ENCODE measurements at regions not wholly inside any gene's neighbourhood (a gene's known extent, or its start where the extent isn't known, plus 50 kb on each side); places are given as distances from the start of the nearest gene placed in this dataset.

DNA sequence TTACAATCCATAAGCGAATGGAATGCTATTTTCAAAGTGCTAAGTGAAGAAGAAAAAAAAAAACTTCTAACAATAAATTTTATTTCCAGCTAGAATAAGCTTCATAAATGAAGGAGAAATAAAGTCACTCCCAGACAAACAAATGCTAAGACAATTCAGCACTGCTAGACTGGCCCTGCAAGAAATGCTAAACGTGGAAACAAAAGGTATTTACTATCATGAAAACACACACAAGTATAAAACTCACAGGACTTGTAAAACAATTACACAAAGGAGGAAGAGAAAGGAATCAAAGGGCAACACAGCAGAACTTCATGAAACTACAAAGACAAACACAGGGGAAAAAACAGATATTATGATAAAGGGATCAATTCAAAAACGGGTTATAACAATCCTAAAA lies 85.8 kb upstream of the NELL2 start:
- Histone ChIP-seq H3K4me1 (ENCODE audit: insufficient read depth) (no peaks in the 10 kb centered on the region), H3K27ac (no peak overlapping the region), H4K20me1 (ENCODE audit: insufficient read depth, poor library complexity, severe bottlenecking) (no peaks in the 10 kb centered on the region), H3K4me3 (no peak overlapping the region), H3K27me3 (no peaks in the 10 kb centered on the region), H3K79me2 (no peaks in the 10 kb centered on the region), H3K36me3 (replicated peaks; ENCODE audit: insufficient read depth, low read depth) (no peaks in the 10 kb centered on the region), H3K4me2 (no peak overlapping the region), H3K9me2 (replicated peaks; ENCODE audit: insufficient read depth) (no peaks in the 10 kb centered on the region), H3K9me3 (ENCODE audit: low read depth) (no peaks in the 10 kb centered on the region), H2AFZ (no peak overlapping the region)
- 68% methylated on average over 3 of the region's 3 CpGs for WGBS (ENCODE audit: low lambda C conversion rate, missing lambda C conversion rate)
- TF ChIP-seq, protein P1, sequence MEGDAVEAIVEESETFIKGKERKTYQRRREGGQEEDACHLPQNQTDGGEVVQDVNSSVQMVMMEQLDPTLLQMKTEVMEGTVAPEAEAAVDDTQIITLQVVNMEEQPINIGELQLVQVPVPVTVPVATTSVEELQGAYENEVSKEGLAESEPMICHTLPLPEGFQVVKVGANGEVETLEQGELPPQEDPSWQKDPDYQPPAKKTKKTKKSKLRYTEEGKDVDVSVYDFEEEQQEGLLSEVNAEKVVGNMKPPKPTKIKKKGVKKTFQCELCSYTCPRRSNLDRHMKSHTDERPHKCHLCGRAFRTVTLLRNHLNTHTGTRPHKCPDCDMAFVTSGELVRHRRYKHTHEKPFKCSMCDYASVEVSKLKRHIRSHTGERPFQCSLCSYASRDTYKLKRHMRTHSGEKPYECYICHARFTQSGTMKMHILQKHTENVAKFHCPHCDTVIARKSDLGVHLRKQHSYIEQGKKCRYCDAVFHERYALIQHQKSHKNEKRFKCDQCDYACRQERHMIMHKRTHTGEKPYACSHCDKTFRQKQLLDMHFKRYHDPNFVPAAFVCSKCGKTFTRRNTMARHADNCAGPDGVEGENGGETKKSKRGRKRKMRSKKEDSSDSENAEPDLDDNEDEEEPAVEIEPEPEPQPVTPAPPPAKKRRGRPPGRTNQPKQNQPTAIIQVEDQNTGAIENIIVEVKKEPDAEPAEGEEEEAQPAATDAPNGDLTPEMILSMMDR (IDR thresholded peaks at IDR 0.05; ENCODE audit: poor library complexity), result no peak
- TF ChIP-seq EZH2phosphoT487 (IDR thresholded peaks at IDR 0.05; ENCODE audit: low read depth, severe bottlenecking, unreplicated experiment) (no peak), EZH2 (IDR thresholded peaks at IDR 0.05; ENCODE audit: borderline replicate concordance) (no peak)
- no peak for DNase-seq (ENCODE audit: low spot score)

GRCh38 chr12:44960856-44961255 lies 84.7 kb upstream of the NELL2 start:
- Histone ChIP-seq H3K4me1 (ENCODE audit: insufficient read depth) (no peaks in the 10 kb centered on the region), H3K36me3 (replicated peaks; ENCODE audit: insufficient read depth, low read depth) (no peaks in the 10 kb centered on the region)

DNA sequence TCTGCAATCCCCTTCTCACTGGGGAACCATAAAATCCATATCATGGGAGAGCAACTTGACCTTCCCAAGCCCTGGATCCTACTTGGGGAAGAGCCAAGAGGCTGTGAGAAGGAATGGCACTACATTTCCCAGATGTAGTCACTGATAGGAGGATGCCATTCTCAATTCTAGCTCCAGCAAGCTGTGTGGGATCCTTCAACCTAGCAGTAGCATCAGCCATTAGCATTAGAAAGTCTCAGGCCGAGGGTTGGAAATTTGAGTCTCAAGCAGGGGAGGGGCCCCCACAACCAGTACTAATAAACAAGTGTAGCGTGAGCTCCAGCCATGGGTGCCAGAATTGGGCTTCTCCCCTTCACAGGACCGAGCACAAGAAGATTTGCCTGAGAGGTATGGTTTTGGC lies 84.3 kb upstream of the NELL2 start:
- no peak overlapping the region for H3K4me2 ChIP-seq
- no peak overlapping the region for H3K4me3 ChIP-seq
- H3K9me2 ChIP-seq (replicated peaks; ENCODE audit: insufficient read depth), result no peaks in the 10 kb centered on the region
- no peaks in the 10 kb centered on the region for H3K9me3 ChIP-seq (ENCODE audit: low read depth)
- no peaks in the 10 kb centered on the region for H4K20me1 ChIP-seq (ENCODE audit: insufficient read depth, poor library complexity, severe bottlenecking)
- 85% methylated on average over 3 of the region's 3 CpGs for WGBS (ENCODE audit: low lambda C conversion rate, missing lambda C conversion rate)
- no peak overlapping the region for H2AFZ ChIP-seq
- no peaks in the 10 kb centered on the region for H3K27me3 ChIP-seq
- no peak for TF ChIP-seq EZH2phosphoT487 (IDR thresholded peaks at IDR 0.05; ENCODE audit: low read depth, severe bottlenecking, unreplicated experiment)
- TF ChIP-seq, protein P1 (IDR thresholded peaks at IDR 0.05; ENCODE audit: poor library complexity), result no peak
- TF ChIP-seq EZH2 (IDR thresholded peaks at IDR 0.05; ENCODE audit: borderline replicate concordance), result no peak
- H3K27ac ChIP-seq, result no peak overlapping the region
- no peaks in the 10 kb centered on the region for H3K36me3 ChIP-seq (replicated peaks; ENCODE audit: insufficient read depth, low read depth)
- no peak for DNase-seq (ENCODE audit: low spot score)
- H3K79me2 ChIP-seq, result no peaks in the 10 kb centered on the region
- no peaks in the 10 kb centered on the region for H3K4me1 ChIP-seq (ENCODE audit: insufficient read depth)

More at GRCh38 chr12:44960856-44961255, 84.7 kb upstream of the NELL2 start:
- no peak overlapping the region for H3K27ac ChIP-seq
- no peak for DNase-seq (ENCODE audit: low spot score)
- H3K9me3 ChIP-seq (ENCODE audit: low read depth), result no peaks in the 10 kb centered on the region
- no peaks in the 10 kb centered on the region for H3K27me3 ChIP-seq
- H4K20me1 ChIP-seq (ENCODE audit: insufficient read depth, poor library complexity, severe bottlenecking), result no peaks in the 10 kb centered on the region
- no peak overlapping the region for H3K4me2 ChIP-seq
- 87% methylated on average over 3 of the region's 3 CpGs for WGBS (ENCODE audit: low lambda C conversion rate, missing lambda C conversion rate)
- H2AFZ ChIP-seq, result no peak overlapping the region
- TF ChIP-seq EZH2 (IDR thresholded peaks at IDR 0.05; ENCODE audit: borderline replicate concordance) (no peak), EZH2phosphoT487 (IDR thresholded peaks at IDR 0.05; ENCODE audit: low read depth, severe bottlenecking, unreplicated experiment) (no peak)
- TF ChIP-seq, protein P1 (IDR thresholded peaks at IDR 0.05; ENCODE audit: poor library complexity), result no peak
- H3K9me2 ChIP-seq (replicated peaks; ENCODE audit: insufficient read depth), result no peaks in the 10 kb centered on the region
- H3K4me3 ChIP-seq, result no peak overlapping the region
- H3K79me2 ChIP-seq, result no peaks in the 10 kb centered on the region

DNA sequence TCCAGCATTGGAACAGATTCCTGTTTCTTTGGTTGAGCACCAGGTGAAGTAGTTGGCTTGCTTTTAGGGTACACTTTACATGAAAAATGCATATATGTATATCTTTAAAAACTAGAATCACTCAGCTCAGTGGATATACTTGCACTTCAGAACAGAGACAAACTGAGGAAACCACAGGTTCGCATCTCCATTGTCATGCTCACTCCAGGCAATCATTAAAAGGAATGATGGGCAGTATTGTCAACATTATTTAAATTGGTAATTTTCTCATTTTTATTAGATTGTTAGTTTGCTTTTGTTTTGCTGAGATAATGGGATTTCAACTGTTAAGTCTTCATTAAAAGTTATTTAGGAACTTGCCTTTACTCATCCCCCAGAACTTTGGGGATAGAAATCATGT lies 71.0 kb upstream of the NELL2 start:
- H3K4me2 ChIP-seq, result no peak overlapping the region
- WGBS (ENCODE audit: low lambda C conversion rate, missing lambda C conversion rate), result 69% methylated on average over 1 of the region's 1 CpG

More for the DNA sequence above, 71.0 kb upstream of the NELL2 start:
- H3K4me3 ChIP-seq, result no peak overlapping the region
- H3K79me2 ChIP-seq, result no peaks in the 10 kb centered on the region
- no peaks in the 10 kb centered on the region for H4K20me1 ChIP-seq (ENCODE audit: insufficient read depth, poor library complexity, severe bottlenecking)
- TF ChIP-seq, protein P1 (IDR thresholded peaks at IDR 0.05; ENCODE audit: poor library complexity), result no peak
- no peak for TF ChIP-seq EZH2 (IDR thresholded peaks at IDR 0.05; ENCODE audit: borderline replicate concordance)
- TF ChIP-seq EZH2phosphoT487 (IDR thresholded peaks at IDR 0.05; ENCODE audit: low read depth, severe bottlenecking, unreplicated experiment), result no peak
- H3K27me3 ChIP-seq, result no peaks in the 10 kb centered on the region
- H2AFZ ChIP-seq, result no peak overlapping the region
- no peaks in the 10 kb centered on the region for H3K9me3 ChIP-seq (ENCODE audit: low read depth)
- H3K9me2 ChIP-seq (replicated peaks; ENCODE audit: insufficient read depth), result no peaks in the 10 kb centered on the region
- no peak overlapping the region for H3K27ac ChIP-seq
- peaks cover 6% of the 10 kb centered on the region for H3K4me1 ChIP-seq (ENCODE audit: insufficient read depth)
- no peak for DNase-seq (ENCODE audit: low spot score)
- no peaks in the 10 kb centered on the region for H3K36me3 ChIP-seq (replicated peaks; ENCODE audit: insufficient read depth, low read depth)

All from hepatocyte (in vitro differentiated cells).